ENCODE measurements at regions not wholly inside any gene's neighbourhood (a gene's known extent, or its start where the extent isn't known, plus 50 kb on each side); places are given as distances from the start of the nearest gene placed in this dataset.

GRCh38 chr7:52095861-52096260, 779.3 kb upstream of the COBL start:
- Histone ChIP-seq H3K36me3 (no peaks in the 10 kb centered on the region), H3K4me1 (no peaks in the 10 kb centered on the region), H3K9me3 (peaks cover 0 to 6% (median 3%) of the 10 kb centered on the region in 4 donors), H3K27ac (replicated peaks in 1 of 4) (no peak overlapping the region), H3K4me3 (no peak overlapping the region), H3K27me3 (no peaks in the 10 kb centered on the region)
- no peak for DNase-seq (ENCODE audit: extremely low spot score)
- TF ChIP-seq EP300 (IDR thresholded peaks at IDR 0.05) (no peak), POLR2A (IDR thresholded peaks at IDR 0.05; ENCODE audit: low read depth) (no peak), CTCF (IDR thresholded peaks at IDR 0.05) (no peak), POLR2AphosphoS5 (IDR thresholded peaks at IDR 0.05) (no peak)
- 81% methylated on average over 1 of the region's 1 CpG for WGBS
- intact Hi-C loops (cut with DNase I): no loop called here

- no peak overlapping the region for H3K4me3 ChIP-seq
- intact Hi-C loops (cut with DNase I): no loop called here
- no peaks in the 10 kb centered on the region for H3K36me3 ChIP-seq
- peaks cover 0 to 6% (median 3%) of the 10 kb centered on the region in 4 donors for H3K9me3 ChIP-seq
- H3K4me1 ChIP-seq: peaks cover 0 to 7% (median 0%) of the 10 kb centered on the region in 4 donors
- DNase-seq (ENCODE audit: extremely low spot score): no peak
- 59% methylated on average over 2 of the region's 2 CpGs for WGBS
- H3K27ac ChIP-seq (replicated peaks in 1 of 4): no peak overlapping the region
- peaks cover 0 to 16% (median 0%) of the 10 kb centered on the region in 4 donors for H3K27me3 ChIP-seq
- TF ChIP-seq POLR2A (IDR thresholded peaks at IDR 0.05; ENCODE audit: low read depth) (no peak), POLR2AphosphoS5 (IDR thresholded peaks at IDR 0.05) (no peak), EP300 (IDR thresholded peaks at IDR 0.05) (no peak), CTCF (IDR thresholded peaks at IDR 0.05) (no peak)
Observed at GRCh38 chr7:52091996-52092395, 775.4 kb upstream of the COBL start.

- no peak for DNase-seq (ENCODE audit: extremely low spot score)
- intact Hi-C loops (cut with DNase I): no loop called here
- no peaks in the 10 kb centered on the region for H3K36me3 ChIP-seq
- H3K27me3 ChIP-seq: peaks cover 0 to 16% (median 0%) of the 10 kb centered on the region in 4 donors
- no peaks in the 10 kb centered on the region for H3K9me3 ChIP-seq
- peaks cover 0 to 7% (median 0%) of the 10 kb centered on the region in 4 donors for H3K4me1 ChIP-seq
- 87% methylated on average over 6 of the region's 6 CpGs for WGBS
- H3K4me3 ChIP-seq: no peak overlapping the region
- no peak overlapping the region for H3K27ac ChIP-seq (replicated peaks in 1 of 4)
- TF ChIP-seq POLR2A (IDR thresholded peaks at IDR 0.05; ENCODE audit: low read depth) (no peak), CTCF (IDR thresholded peaks at IDR 0.05) (no peak), POLR2AphosphoS5 (IDR thresholded peaks at IDR 0.05) (no peak), EP300 (IDR thresholded peaks at IDR 0.05) (no peak)
Observed at GRCh38 chr7:52091101-52091500, 774.5 kb upstream of the COBL start.

GRCh38 chr7:52088008-52088901, 771.6 kb upstream of the COBL start:
- Histone ChIP-seq H3K27ac (replicated peaks in 1 of 4) (no peak overlapping the region), H3K4me1 (peaks cover 0 to 7% (median 0%) of the 10 kb centered on the region in 4 donors), H3K36me3 (no peaks in the 10 kb centered on the region), H3K4me3 (peak overlapping the region in 3 of 4 donors; percentile 16 to 35 (median 26)), H3K27me3 (peaks cover 0 to 16% (median 0%) of the 10 kb centered on the region in 4 donors), H3K9me3 (no peaks in the 10 kb centered on the region)
- peak; percentile 74 for DNase-seq (ENCODE audit: extremely low spot score)
- intact Hi-C loops (cut with DNase I): no loop called here
- 25% methylated on average over 38 of the region's 49 CpGs for WGBS
- TF ChIP-seq POLR2AphosphoS5 (IDR thresholded peaks at IDR 0.05) (no peak), EP300 (IDR thresholded peaks at IDR 0.05) (no peak), POLR2A (IDR thresholded peaks at IDR 0.05; ENCODE audit: low read depth) (no peak), CTCF (IDR thresholded peaks at IDR 0.05) (no peak)
